ENCODE measurements at regions not wholly inside any gene's neighbourhood (a gene's known extent, or its start where the extent isn't known, plus 50 kb on each side); places are given as distances from the start of the nearest gene placed in this dataset.

DNA sequence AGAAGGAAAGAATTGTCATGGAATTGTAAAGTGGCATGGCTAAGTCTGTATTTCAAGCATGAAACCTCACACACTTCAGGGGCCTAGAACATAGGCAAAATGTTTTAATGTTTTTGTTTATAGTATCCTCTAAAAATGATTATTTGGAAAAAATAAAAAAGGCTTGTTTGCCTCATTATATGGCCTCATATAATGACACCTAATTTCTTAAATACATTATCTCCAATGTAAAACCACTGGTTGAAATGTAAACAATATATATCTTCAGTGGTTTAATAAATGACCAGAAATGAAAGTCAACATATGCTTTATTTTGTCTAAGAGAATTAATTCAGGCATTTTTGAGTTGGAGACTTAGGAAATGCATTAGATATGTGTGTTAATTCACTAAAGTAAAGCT is 1736.6 kb downstream of the EFNA5 start:
- Histone ChIP-seq H2BK20ac (ENCODE audit: low read depth, low read length) (no peak overlapping the region), H2AFZ (replicated peaks; ENCODE audit: low read length, poor library complexity) (no peak overlapping the region), H3K4me2 (ENCODE audit: low read depth, low read length) (no peak overlapping the region), H4K20me1 (ENCODE audit: insufficient read depth, low read length) (no peaks in the 10 kb centered on the region), H3K4me1 (ENCODE audit: control insufficient read depth, insufficient read depth, low read length) (no peaks in the 10 kb centered on the region; the same call in 1 of the 2 replicates), H2BK5ac (ENCODE audit: low read depth, low read length, poor library complexity, severe bottlenecking) (no peak overlapping the region), H3K14ac (replicated peaks; ENCODE audit: low read depth, low read length) (no peak overlapping the region), H3K56ac (ENCODE audit: extremely low read depth, insufficient read depth, low read length) (no peak overlapping the region), H2AK9ac (replicated peaks; ENCODE audit: low read depth, low read length, poor library complexity) (no peak overlapping the region), H3K27ac (ENCODE audit: insufficient read depth, low read length) (no peak overlapping the region), H3K9ac (ENCODE audit: low read depth, low read length) (no peak overlapping the region), H3K4ac (ENCODE audit: low read depth, low read length) (no peak overlapping the region), H3K18ac (ENCODE audit: low read depth, low read length) (no peak overlapping the region), H4K91ac (ENCODE audit: insufficient read depth, low read depth, low read length) (no peak overlapping the region), H2AK5ac (ENCODE audit: low read depth, low read length) (no peak overlapping the region), H3K27me3 (ENCODE audit: control insufficient read depth, insufficient read depth, low read length) (no peaks in the 10 kb centered on the region), H2BK15ac (ENCODE audit: low read depth, low read length) (no peak overlapping the region), H3K23ac (ENCODE audit: low read depth, low read length) (no peak overlapping the region), H4K5ac (ENCODE audit: low read depth, low read length) (no peak overlapping the region), H3K79me1 (ENCODE audit: low read depth in 1 of 2, low read length in 2 of 2) (no peaks in the 10 kb centered on the region; a peak in 1 of 4 replicates), H3K9me1 (ENCODE audit: insufficient read depth, low read length) (no peaks in the 10 kb centered on the region), H3K9me3 (ENCODE audit: control insufficient read depth, insufficient read depth, low read length) (no peaks in the 10 kb centered on the region), H3K4me3 (ENCODE audit: insufficient read depth, low read depth, low read length) (no peak overlapping the region), H3K36me3 (ENCODE audit: control insufficient read depth, insufficient read depth, low read length) (no peaks in the 10 kb centered on the region), H2BK120ac (ENCODE audit: low read depth, low read length) (no peak overlapping the region), H4K8ac (ENCODE audit: low read depth in 2 of 2, low read length in 2 of 2) (no peak overlapping the region)
- TF ChIP-seq BHLHE40 (IDR thresholded peaks at IDR 0.05; ENCODE audit: low read depth, low read length) (no peak), MAFK (IDR thresholded peaks at IDR 0.05; ENCODE audit: low read depth, low read length) (no peak), MAZ (IDR thresholded peaks at IDR 0.05; ENCODE audit: borderline replicate concordance, low read depth, low read length) (no peak), RFX5 (IDR thresholded peaks at IDR 0.05; ENCODE audit: low read depth, low read length) (no peak), CHD1 (IDR thresholded peaks at IDR 0.05; ENCODE audit: low read depth, low read length) (no peak), FOS (IDR thresholded peaks at IDR 0.05; ENCODE audit: low read depth, low read length) (no peak), MXI1 (IDR thresholded peaks at IDR 0.05; ENCODE audit: borderline replicate concordance, low read depth, low read length) (no peak), POLR2A (IDR thresholded peaks at IDR 0.05; ENCODE audit: low read depth, low read length) (no peak), CEBPB (IDR thresholded peaks at IDR 0.05; ENCODE audit: low read depth, low read length) (no peak), NFE2L2 (IDR thresholded peaks at IDR 0.05; ENCODE audit: low read depth, low read length) (no peak), RAD21 (IDR thresholded peaks at IDR 0.05; ENCODE audit: low read length) (no peak), SMC3 (IDR thresholded peaks at IDR 0.05; ENCODE audit: low read depth, low read length) (no peak)
- TF ChIP-seq, protein P1, sequence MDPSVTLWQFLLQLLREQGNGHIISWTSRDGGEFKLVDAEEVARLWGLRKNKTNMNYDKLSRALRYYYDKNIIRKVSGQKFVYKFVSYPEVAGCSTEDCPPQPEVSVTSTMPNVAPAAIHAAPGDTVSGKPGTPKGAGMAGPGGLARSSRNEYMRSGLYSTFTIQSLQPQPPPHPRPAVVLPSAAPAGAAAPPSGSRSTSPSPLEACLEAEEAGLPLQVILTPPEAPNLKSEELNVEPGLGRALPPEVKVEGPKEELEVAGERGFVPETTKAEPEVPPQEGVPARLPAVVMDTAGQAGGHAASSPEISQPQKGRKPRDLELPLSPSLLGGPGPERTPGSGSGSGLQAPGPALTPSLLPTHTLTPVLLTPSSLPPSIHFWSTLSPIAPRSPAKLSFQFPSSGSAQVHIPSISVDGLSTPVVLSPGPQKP (IDR thresholded peaks at IDR 0.05; ENCODE audit: borderline replicate concordance, low read depth, low read length): no peak
- TF ChIP-seq, protein P2, sequence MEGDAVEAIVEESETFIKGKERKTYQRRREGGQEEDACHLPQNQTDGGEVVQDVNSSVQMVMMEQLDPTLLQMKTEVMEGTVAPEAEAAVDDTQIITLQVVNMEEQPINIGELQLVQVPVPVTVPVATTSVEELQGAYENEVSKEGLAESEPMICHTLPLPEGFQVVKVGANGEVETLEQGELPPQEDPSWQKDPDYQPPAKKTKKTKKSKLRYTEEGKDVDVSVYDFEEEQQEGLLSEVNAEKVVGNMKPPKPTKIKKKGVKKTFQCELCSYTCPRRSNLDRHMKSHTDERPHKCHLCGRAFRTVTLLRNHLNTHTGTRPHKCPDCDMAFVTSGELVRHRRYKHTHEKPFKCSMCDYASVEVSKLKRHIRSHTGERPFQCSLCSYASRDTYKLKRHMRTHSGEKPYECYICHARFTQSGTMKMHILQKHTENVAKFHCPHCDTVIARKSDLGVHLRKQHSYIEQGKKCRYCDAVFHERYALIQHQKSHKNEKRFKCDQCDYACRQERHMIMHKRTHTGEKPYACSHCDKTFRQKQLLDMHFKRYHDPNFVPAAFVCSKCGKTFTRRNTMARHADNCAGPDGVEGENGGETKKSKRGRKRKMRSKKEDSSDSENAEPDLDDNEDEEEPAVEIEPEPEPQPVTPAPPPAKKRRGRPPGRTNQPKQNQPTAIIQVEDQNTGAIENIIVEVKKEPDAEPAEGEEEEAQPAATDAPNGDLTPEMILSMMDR (conservative IDR thresholded peaks at IDR 0.05; ENCODE audit: low read depth, low read length): no peak
- TF ChIP-seq, protein P3, sequence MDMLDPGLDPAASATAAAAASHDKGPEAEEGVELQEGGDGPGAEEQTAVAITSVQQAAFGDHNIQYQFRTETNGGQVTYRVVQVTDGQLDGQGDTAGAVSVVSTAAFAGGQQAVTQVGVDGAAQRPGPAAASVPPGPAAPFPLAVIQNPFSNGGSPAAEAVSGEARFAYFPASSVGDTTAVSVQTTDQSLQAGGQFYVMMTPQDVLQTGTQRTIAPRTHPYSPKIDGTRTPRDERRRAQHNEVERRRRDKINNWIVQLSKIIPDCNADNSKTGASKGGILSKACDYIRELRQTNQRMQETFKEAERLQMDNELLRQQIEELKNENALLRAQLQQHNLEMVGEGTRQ (IDR thresholded peaks at IDR 0.05; ENCODE audit: low read depth, low read length): no peak
- ChIA-PET CTCF (no interaction called here), POLR2A (ENCODE audit: unreplicated experiment) (no interaction called here)
- in situ Hi-C loops (cut with MboI; ENCODE audit: low sequenced_read_pairs): no loop called here
- intact Hi-C loops (cut with micrococcal nuclease): no loop called here
- BruUV-seq (replicated peaks): no TSS peak
- ATAC-seq (ENCODE audit: low read depth) (no peak), DNase-seq (no peak)
- dilution Hi-C loops (cut with HindIII; ENCODE audit: low sequenced_read_pairs, unreplicated experiment): no loop called here

All from IMR-90 (cell line).